ENCODE measurements at regions not wholly inside any gene's neighbourhood (a gene's known extent, or its start where the extent isn't known, plus 50 kb on each side); places are given as distances from the start of the nearest gene placed in this dataset.

DNA sequence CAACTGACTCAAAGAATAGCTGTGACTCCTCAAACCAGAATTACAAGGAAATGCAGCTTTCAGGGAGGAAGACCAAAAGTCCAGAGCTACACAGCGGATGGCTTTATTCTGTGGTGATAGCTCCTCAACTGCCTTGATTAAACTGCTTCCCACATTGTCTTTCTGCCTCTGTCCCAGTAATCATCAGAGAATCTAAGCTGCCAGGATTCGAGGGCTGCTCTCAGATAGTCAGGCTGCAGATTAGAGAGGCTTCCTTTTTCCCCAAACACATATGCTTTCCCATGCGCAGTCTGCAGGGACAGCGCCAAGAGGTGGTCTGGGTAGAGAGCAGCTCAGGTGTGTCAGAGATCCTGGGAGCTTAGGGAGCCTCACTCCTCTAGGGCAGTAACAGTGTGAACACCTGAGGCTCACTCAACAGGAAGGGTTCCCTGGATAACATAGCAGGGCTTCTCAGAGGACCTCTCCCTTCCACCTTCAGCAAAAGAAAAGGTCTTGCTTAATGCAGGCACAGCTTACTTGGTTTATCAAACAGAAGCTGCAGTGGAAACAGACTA lies 439.9 kb upstream of the TLE4 start:
- H2AFZ ChIP-seq (ENCODE audit: low read length) = no peak overlapping the region

DNA sequence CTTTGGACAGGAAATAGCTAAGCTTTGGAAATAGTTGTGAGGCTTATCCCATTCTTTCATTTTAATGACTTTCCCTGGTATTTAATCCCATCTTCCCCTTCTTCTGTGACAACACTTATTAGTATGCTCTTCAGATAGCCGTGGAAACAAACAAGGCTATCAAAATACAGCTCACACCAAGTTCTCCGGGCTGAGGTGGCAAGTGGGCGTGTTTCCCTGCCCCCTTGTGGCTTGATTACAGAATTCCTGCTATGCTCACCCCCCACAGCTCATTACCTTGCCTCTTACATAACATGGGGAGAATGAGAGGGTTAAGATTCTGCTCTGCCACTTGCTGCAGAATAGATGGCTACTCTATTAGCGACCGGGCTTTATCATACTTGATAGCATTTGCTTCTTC lies 437.1 kb upstream of the TLE4 start:
- Histone ChIP-seq H4K20me1 (ENCODE audit: insufficient read depth, low read length) (no peaks in the 10 kb centered on the region), H3K79me2 (ENCODE audit: low read length) (no peaks in the 10 kb centered on the region), H3K9me3 (replicated peaks; ENCODE audit: insufficient read depth, low read length) (no peaks in the 10 kb centered on the region), H3K4me3 (ENCODE audit: low read length) (no peak overlapping the region), H3K4me2 (ENCODE audit: low read depth, low read length) (no peak overlapping the region), H3K36me3 (replicated peaks; ENCODE audit: insufficient read depth, low read length) (no peaks in the 10 kb centered on the region), H2AFZ (ENCODE audit: low read length) (no peak overlapping the region), H3K4me1 (ENCODE audit: low read length) (no peaks in the 10 kb centered on the region), H3K9me2 (replicated peaks; ENCODE audit: insufficient read depth, low read length) (no peaks in the 10 kb centered on the region), H3K9ac (ENCODE audit: low read length) (no peak overlapping the region), H3K27ac (ENCODE audit: low read length) (no peak overlapping the region), H3K27me3 (replicated peaks; ENCODE audit: insufficient read depth, low read length) (no peaks in the 10 kb centered on the region), H3F3A (ENCODE audit: insufficient read depth, low read length) (no peaks in the 10 kb centered on the region)
- TF ChIP-seq EZH2phosphoT487 (IDR thresholded peaks at IDR 0.05; ENCODE audit: low read length) (no peak), EZH2 (optimal IDR thresholded peaks at IDR 0.05; ENCODE audit: low read depth, low read length) (no peak)
- TF ChIP-seq, protein P1, sequence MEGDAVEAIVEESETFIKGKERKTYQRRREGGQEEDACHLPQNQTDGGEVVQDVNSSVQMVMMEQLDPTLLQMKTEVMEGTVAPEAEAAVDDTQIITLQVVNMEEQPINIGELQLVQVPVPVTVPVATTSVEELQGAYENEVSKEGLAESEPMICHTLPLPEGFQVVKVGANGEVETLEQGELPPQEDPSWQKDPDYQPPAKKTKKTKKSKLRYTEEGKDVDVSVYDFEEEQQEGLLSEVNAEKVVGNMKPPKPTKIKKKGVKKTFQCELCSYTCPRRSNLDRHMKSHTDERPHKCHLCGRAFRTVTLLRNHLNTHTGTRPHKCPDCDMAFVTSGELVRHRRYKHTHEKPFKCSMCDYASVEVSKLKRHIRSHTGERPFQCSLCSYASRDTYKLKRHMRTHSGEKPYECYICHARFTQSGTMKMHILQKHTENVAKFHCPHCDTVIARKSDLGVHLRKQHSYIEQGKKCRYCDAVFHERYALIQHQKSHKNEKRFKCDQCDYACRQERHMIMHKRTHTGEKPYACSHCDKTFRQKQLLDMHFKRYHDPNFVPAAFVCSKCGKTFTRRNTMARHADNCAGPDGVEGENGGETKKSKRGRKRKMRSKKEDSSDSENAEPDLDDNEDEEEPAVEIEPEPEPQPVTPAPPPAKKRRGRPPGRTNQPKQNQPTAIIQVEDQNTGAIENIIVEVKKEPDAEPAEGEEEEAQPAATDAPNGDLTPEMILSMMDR (IDR thresholded peaks at IDR 0.05; ENCODE audit: low read length) = no peak
- no peak for DNase-seq

More for the DNA sequence above, 439.9 kb upstream of the TLE4 start:
- Histone ChIP-seq H3K27ac (ENCODE audit: low read length) (no peak overlapping the region), H3K4me2 (ENCODE audit: low read depth, low read length) (no peak overlapping the region), H3K9ac (ENCODE audit: low read length) (no peak overlapping the region), H3K9me2 (replicated peaks; ENCODE audit: insufficient read depth, low read length) (no peaks in the 10 kb centered on the region), H3F3A (ENCODE audit: insufficient read depth, low read length) (no peaks in the 10 kb centered on the region), H3K27me3 (replicated peaks; ENCODE audit: insufficient read depth, low read length) (no peaks in the 10 kb centered on the region), H3K79me2 (ENCODE audit: low read length) (no peaks in the 10 kb centered on the region), H3K4me1 (ENCODE audit: low read length) (no peaks in the 10 kb centered on the region), H3K4me3 (ENCODE audit: low read length) (no peak overlapping the region), H4K20me1 (ENCODE audit: insufficient read depth, low read length) (no peaks in the 10 kb centered on the region), H3K36me3 (replicated peaks; ENCODE audit: insufficient read depth, low read length) (no peaks in the 10 kb centered on the region), H3K9me3 (replicated peaks; ENCODE audit: insufficient read depth, low read length) (no peaks in the 10 kb centered on the region)
- TF ChIP-seq EZH2phosphoT487 (IDR thresholded peaks at IDR 0.05; ENCODE audit: low read length) = no peak
- TF ChIP-seq EZH2 (optimal IDR thresholded peaks at IDR 0.05; ENCODE audit: low read depth, low read length) = no peak
- TF ChIP-seq, protein P1 (IDR thresholded peaks at IDR 0.05; ENCODE audit: low read length) = no peak
- no peak for DNase-seq

DNA sequence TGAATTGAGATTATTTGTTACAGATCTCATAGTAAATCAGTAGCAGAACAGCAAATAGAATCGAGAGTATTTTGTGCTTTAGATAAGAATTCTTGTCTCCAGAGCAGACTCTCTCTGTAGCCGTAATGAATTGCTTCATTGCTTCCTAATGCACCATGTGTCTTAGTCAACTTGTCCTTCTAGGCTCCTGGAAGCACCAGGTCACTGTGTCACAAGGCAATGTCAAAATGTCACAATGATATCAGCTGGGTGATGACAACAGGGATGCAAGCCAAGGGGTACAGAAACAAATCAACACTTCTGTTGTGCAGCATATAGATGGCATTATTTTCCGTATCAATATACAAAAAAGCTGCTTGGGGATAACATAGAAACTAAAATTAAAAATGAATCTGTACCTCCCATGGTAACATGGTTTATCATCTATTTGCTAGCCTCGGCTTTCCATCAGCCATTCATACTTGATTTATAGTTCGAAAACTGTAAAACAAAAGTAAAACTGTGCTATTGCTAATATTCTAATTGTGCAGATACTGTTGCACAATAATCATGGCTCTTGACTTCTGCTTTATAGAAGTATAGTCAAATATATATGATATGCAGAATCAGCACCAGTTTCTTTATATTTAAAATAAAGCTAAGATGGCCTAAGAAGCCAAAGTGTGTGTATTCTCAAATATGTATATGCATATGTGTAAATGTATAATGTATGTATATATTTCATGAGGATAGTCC lies 435.9 kb upstream of the TLE4 start:
- no peak for DNase-seq
- H3K4me1 ChIP-seq (ENCODE audit: low read length) = no peaks in the 10 kb centered on the region
- no peaks in the 10 kb centered on the region for H3K9me2 ChIP-seq (replicated peaks; ENCODE audit: insufficient read depth, low read length)
- H3K9ac ChIP-seq (ENCODE audit: low read length) = no peak overlapping the region
- no peaks in the 10 kb centered on the region for H3K27me3 ChIP-seq (replicated peaks; ENCODE audit: insufficient read depth, low read length)
- H3K27ac ChIP-seq (ENCODE audit: low read length) = no peak overlapping the region
- H3F3A ChIP-seq (ENCODE audit: insufficient read depth, low read length) = no peaks in the 10 kb centered on the region
- H3K4me3 ChIP-seq (ENCODE audit: low read length) = no peak overlapping the region
- no peaks in the 10 kb centered on the region for H3K9me3 ChIP-seq (replicated peaks; ENCODE audit: insufficient read depth, low read length)
- H3K4me2 ChIP-seq (ENCODE audit: low read depth, low read length) = no peak overlapping the region
- H4K20me1 ChIP-seq (ENCODE audit: insufficient read depth, low read length) = no peaks in the 10 kb centered on the region
- no peak for TF ChIP-seq EZH2phosphoT487 (IDR thresholded peaks at IDR 0.05; ENCODE audit: low read length)
- TF ChIP-seq, protein P1 (IDR thresholded peaks at IDR 0.05; ENCODE audit: low read length) = no peak
- TF ChIP-seq EZH2 (optimal IDR thresholded peaks at IDR 0.05; ENCODE audit: low read depth, low read length) = no peak
- H3K36me3 ChIP-seq (replicated peaks; ENCODE audit: insufficient read depth, low read length) = no peaks in the 10 kb centered on the region
- H3K79me2 ChIP-seq (ENCODE audit: low read length) = no peaks in the 10 kb centered on the region
- H2AFZ ChIP-seq (ENCODE audit: low read length) = no peak overlapping the region
